ENCODE measurements at regions not wholly inside any gene's neighbourhood (a gene's known extent, or its start where the extent isn't known, plus 50 kb on each side); places are given as distances from the start of the nearest gene placed in this dataset.
A peak's percentile ranks its signal among the peaks of the same experiment; 100 is the strongest.

DNA sequence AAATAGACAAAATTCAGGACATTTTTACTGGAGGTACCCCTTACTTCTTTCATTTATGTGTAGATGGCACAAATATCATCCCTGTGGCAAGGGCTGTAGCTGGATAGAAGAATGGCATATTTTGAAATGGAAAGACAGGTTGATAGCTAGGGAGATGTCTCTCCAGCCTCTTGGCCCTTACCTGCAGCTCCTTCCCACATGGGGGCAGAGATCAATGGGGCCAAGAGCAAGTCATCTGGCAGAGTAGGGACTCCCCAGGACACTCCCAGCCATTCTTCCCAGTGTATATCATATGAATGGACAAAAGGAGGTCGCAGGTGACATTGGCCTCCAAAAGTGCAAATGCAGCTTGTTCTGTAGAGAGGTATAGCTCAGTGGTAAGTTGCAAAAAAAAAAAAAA is 192.2 kb upstream of the ATP5MC3 start:
- ChIA-PET POLR2A (no interaction called here), CTCF (interaction anchor here (0.9 to 1.4 kb wide), 3 partner anchors 8 to 10 kb away, joined by 3 read pairs; no protein-coding TSS in a partner anchor)
- TF ChIP-seq, protein P1, sequence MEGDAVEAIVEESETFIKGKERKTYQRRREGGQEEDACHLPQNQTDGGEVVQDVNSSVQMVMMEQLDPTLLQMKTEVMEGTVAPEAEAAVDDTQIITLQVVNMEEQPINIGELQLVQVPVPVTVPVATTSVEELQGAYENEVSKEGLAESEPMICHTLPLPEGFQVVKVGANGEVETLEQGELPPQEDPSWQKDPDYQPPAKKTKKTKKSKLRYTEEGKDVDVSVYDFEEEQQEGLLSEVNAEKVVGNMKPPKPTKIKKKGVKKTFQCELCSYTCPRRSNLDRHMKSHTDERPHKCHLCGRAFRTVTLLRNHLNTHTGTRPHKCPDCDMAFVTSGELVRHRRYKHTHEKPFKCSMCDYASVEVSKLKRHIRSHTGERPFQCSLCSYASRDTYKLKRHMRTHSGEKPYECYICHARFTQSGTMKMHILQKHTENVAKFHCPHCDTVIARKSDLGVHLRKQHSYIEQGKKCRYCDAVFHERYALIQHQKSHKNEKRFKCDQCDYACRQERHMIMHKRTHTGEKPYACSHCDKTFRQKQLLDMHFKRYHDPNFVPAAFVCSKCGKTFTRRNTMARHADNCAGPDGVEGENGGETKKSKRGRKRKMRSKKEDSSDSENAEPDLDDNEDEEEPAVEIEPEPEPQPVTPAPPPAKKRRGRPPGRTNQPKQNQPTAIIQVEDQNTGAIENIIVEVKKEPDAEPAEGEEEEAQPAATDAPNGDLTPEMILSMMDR (IDR thresholded peaks at IDR 0.05; ENCODE audit: insufficient read depth, low read length, missing control alignments), result no peak
- H3K4me3 ChIP-seq (ENCODE audit: low read depth, low read length), result no peak overlapping the region
- DNase-seq (ENCODE audit: low read depth, low spot score), result no peak

DNA sequence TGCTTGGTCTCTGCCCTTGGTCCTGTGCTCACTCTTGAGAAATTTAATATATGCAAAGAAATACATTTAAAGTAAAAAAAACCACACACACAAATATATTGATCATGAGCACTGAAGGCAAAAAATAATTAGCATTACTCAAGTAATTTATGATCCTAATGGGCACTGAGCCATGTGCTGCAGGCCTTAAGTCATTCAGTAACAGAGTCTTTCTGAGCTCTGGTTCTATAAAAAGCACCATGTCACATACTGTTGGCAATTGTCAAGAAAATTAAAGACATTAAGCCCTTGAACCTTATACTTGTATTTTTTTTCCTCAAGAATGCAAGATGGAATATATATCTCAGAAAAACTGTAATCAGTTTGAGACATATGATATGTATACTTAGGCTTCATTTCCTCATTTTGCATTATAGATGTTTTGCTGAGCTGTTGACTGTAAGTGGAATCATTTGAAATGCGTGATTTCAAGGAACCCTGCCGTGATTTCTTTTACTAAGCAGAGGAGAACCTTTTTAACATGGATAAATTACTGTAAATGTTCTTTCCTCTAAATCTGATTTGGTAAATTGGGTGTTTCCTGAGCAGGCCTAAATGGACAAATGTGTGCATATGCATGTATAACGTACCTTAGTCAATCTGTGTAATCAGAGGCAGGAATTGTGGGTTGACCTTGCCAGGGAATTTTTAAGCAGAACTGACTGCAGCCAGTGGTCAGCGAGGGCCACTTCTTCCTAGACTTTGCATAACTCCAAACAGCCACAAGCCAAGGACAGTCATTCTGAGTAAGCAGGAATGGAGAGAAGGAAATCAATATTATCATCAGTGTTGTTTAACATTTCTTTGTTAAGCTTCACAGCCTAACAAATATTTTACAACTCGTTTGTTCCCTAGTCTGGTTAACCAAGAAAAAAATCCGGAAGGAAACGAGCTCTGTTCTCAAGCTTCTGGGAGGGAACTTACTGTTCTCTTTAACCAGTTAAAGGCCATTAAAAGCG is 191.5 kb upstream of the ATP5MC3 start:
- CTCF ChIA-PET, result interaction anchor here (0.9 to 1.4 kb wide), 3 partner anchors 7 to 10 kb away, joined by 3 read pairs; no protein-coding TSS in a partner anchor
- POLR2A ChIA-PET, result no interaction called here
- no peak for DNase-seq (ENCODE audit: low read depth, low spot score)
- H3K4me3 ChIP-seq (ENCODE audit: low read depth, low read length), result no peak overlapping the region
- TF ChIP-seq, protein P1 (IDR thresholded peaks at IDR 0.05; ENCODE audit: insufficient read depth, low read length, missing control alignments), result no peak

DNA sequence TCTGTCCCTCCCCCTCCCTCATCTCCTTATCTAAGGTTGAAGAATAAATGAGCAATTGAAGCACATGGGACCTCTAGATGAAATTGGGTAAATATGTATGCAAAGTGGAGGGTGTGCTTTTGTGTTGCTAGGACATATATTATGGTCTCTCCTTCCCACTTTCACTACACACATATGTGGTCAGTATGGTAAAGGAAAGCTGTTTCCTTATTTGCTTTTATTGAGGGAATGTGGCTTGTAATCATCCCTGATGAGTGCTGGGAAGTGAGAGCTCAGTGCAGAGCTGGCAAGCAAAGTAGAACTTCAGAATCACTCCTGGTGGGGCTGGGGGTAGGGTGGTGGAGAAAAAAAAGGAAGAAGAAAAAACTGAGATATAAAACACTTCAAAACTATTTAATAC is 189.9 kb upstream of the ATP5MC3 start:
- ChIA-PET CTCF (interaction anchor here (1.8 kb wide), 1 partner anchor 717 kb away, joined by 5 read pairs; no protein-coding TSS in a partner anchor), POLR2A (no interaction called here)

DNA sequence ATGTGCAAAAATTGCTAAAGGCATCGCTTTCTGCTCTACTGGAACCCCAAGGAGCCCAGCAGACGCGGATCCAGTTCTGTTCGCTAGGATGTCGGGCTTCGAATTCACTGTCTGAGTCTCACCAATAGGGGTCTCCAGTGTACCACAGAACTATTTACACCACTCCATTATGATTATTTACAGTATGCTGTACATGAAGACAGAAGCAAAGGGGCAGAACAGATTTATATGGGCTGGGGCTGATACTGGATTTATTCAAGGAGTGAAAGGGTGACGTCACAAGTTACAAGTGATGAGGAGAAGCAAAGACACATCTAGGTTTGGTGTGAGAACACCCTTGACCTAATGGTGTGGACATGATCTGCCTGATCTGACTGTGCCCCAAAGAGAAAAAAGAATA is 185.3 kb upstream of the ATP5MC3 start:
- ChIA-PET POLR2A (no interaction called here), CTCF (interaction anchor here (0.8 to 8.4 kb wide), 11 partner anchors 8 to 744 kb away, joined by 3 to 82 read pairs (median 6); partner anchors contain the start of gene HOXD12)
- no peak overlapping the region for H3K4me3 ChIP-seq (ENCODE audit: low read depth, low read length)
- TF ChIP-seq, protein P1 (IDR thresholded peaks at IDR 0.05; ENCODE audit: insufficient read depth, low read length, missing control alignments), result peak; percentile 72
- DNase-seq (ENCODE audit: low read depth, low spot score), result no peak

More for the DNA sequence above, 189.9 kb upstream of the ATP5MC3 start:
- DNase-seq (ENCODE audit: low read depth, low spot score), result no peak
- no peak overlapping the region for H3K4me3 ChIP-seq (ENCODE audit: low read depth, low read length)
- TF ChIP-seq, protein P1 (IDR thresholded peaks at IDR 0.05; ENCODE audit: insufficient read depth, low read length, missing control alignments), result no peak

DNA sequence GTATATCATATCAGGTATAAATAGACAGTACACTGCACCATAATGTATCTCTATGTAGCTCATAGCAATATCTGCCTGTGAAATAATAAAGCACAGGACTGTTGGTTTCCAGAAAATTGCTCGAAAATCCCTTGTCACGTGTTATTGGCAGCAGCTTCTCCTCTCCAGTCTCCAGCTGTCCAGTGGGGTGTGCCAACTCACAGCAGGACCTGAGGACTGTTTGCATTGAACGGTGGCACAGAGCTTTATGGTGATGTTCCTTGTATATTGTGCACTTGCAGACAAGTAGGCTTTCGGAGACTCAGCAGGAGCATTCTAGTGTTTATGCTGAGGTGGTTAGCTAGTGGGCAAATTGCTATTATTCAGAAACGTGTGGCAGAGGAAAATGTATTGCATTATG is 182.2 kb upstream of the ATP5MC3 start:
- DNase-seq (ENCODE audit: low read depth, low spot score), result no peak
- ChIA-PET CTCF (interaction anchor here (0.7 to 8.4 kb wide), 8 partner anchors 10 to 748 kb away, joined by 3 to 82 read pairs (median 4); partner anchors contain the start of gene HOXD12), POLR2A (no interaction called here)
- TF ChIP-seq, protein P1 (IDR thresholded peaks at IDR 0.05; ENCODE audit: insufficient read depth, low read length, missing control alignments), result no peak
- no peak overlapping the region for H3K4me3 ChIP-seq (ENCODE audit: low read depth, low read length)

DNA sequence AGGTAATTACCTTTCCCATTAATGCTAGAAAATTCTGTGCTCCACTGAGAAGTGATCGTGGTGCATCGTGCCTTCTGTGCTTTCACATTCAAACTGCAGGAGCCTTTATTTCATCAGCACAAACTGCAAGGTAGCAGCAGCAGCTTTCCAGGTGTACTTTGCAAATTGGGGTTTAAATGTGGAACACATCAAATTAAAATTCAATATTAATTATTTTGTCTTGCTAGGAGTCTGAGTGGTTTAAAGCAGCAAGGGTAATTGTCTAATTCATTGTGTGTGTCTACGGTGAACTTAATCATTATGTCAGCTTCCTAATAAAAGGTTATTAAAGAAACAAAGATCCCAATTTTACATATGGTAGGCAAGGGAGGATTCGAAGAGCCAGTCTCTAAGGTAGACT is 180.8 kb upstream of the ATP5MC3 start:
- ChIA-PET CTCF (interaction anchor here (1.0 to 2.2 kb wide), 3 partner anchors 328 to 727 kb away, joined by 3 to 10 read pairs (median 3); no protein-coding TSS in a partner anchor), POLR2A (no interaction called here)
- TF ChIP-seq, protein P1 (IDR thresholded peaks at IDR 0.05; ENCODE audit: insufficient read depth, low read length, missing control alignments), result no peak
- no peak for DNase-seq (ENCODE audit: low read depth, low spot score)
- no peak overlapping the region for H3K4me3 ChIP-seq (ENCODE audit: low read depth, low read length)

All from AG04449 (cell line).